Peyer's patch (tissue), 4 donors: ENCODE measurements at regions not wholly inside any gene's neighbourhood (a gene's known extent, or its start where the extent isn't known, plus 50 kb on each side); places are given as distances from the start of the nearest gene placed in this dataset.

ENCODE experiments used
- POLR2A ChIP-seq, 2 donors: fragments of 450-650 bp; IDR thresholded peaks; one replicate each; pipeline ENCODE4 v1.5.1; 2017; ENCODE audit warnings: antibody characterized with exemption in 2 of 2, mild to moderate bottlenecking in 2 of 2, moderate library complexity in 2 of 2
- TF ChIP-seq, protein P1 (sequence below), 6 experiments: fragments of 450-650 bp in 4 of 6; fragments of 200-600 bp in 2 of 6; sonication (generic) in 1 of 6; IDR thresholded peaks; one replicate each; pipeline ENCODE4 v1.5.1; 2017 to 2019; ENCODE audit warnings: antibody characterized with exemption in 6 of 6, mild to moderate bottlenecking in 3 of 6, moderate library complexity in 1 of 6

GRCh38 chr20:39813190-39813829 is 851.2 kb downstream of the DHX35 start:
- TF ChIP-seq POLR2A (IDR thresholded peaks at IDR 0.05), result no peak
- TF ChIP-seq, protein P1, sequence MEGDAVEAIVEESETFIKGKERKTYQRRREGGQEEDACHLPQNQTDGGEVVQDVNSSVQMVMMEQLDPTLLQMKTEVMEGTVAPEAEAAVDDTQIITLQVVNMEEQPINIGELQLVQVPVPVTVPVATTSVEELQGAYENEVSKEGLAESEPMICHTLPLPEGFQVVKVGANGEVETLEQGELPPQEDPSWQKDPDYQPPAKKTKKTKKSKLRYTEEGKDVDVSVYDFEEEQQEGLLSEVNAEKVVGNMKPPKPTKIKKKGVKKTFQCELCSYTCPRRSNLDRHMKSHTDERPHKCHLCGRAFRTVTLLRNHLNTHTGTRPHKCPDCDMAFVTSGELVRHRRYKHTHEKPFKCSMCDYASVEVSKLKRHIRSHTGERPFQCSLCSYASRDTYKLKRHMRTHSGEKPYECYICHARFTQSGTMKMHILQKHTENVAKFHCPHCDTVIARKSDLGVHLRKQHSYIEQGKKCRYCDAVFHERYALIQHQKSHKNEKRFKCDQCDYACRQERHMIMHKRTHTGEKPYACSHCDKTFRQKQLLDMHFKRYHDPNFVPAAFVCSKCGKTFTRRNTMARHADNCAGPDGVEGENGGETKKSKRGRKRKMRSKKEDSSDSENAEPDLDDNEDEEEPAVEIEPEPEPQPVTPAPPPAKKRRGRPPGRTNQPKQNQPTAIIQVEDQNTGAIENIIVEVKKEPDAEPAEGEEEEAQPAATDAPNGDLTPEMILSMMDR (IDR thresholded peaks at IDR 0.05), result no peak
